Neutrophil (primary cell): ENCODE measurements at regions not wholly inside any gene's neighbourhood (a gene's known extent, or its start where the extent isn't known, plus 50 kb on each side); places are given as distances from the start of the nearest gene placed in this dataset.

Source experiments
- H3K27ac ChIP-seq: fragments of 200-600 bp; sonication (generic); 2 replicates; pipeline ENCODE4 v1.5.1; 2016; ENCODE audit warnings: mild to moderate bottlenecking, moderate library complexity
- H3K27me3 ChIP-seq: fragments of 200-600 bp; sonication (generic); 2 replicates; pipeline ENCODE4 v1.6.0; 2016; ENCODE audit warnings: mild to moderate bottlenecking
- H3K36me3 ChIP-seq: fragments of 200-600 bp; sonication (generic); 2 replicates; pipeline ENCODE4 v1.5.1; 2017
- H3K4me1 ChIP-seq, 2 experiments: fragments of 200-600 bp in 1 of 2; sonication (generic) in 1 of 2; 1 replicate in 1 of 2; 2 replicates in 1 of 2; pipeline versions ENCODE4 v1.5.1 to v1.6.1; 2013 to 2016; ENCODE audit warnings: low read depth in 1 of 2, low read length in 1 of 2, mild to moderate bottlenecking in 1 of 2, moderate library complexity in 1 of 2; ENCODE audit not compliant: control insufficient read depth in 1 of 2, insufficient read depth in 1 of 2
- H3K4me3 ChIP-seq, 2 experiments: fragments of 200-600 bp in 1 of 2; sonication (generic) in 1 of 2; 1 replicate in 1 of 2; 2 replicates in 1 of 2; pipeline ENCODE4 v1.5.1; 2013 to 2016; ENCODE audit warnings: low read depth in 1 of 2, low read length in 1 of 2, mild to moderate bottlenecking in 1 of 2, moderate library complexity in 1 of 2
- H3K9me3 ChIP-seq: fragments of 200-600 bp; sonication (generic); 2 replicates; pipeline ENCODE4 v1.5.1; 2016
- CTCF ChIP-seq: fragments of 200-600 bp; sonication (generic); IDR thresholded peaks from 2 replicates; pipeline ENCODE4 v1.5.1; 2016; ENCODE audit warnings: antibody characterized with exemption

- Histone ChIP-seq H3K4me3 (no peak overlapping the region), H3K9me3 (no peaks in the 10 kb centered on the region), H3K27me3 (no peaks in the 10 kb centered on the region), H3K27ac (no peak overlapping the region), H3K36me3 (no peaks in the 10 kb centered on the region), H3K4me1 (no peaks in the 10 kb centered on the region)
- TF ChIP-seq CTCF, result no peak
Observed at GRCh38 chr5:164353155-164353554, 847.7 kb downstream of the MAT2B start.

- H3K9me3 ChIP-seq, result no peaks in the 10 kb centered on the region
- no peak overlapping the region for H3K4me3 ChIP-seq
- TF ChIP-seq CTCF, result no peak
- no peak overlapping the region for H3K27ac ChIP-seq
- no peaks in the 10 kb centered on the region for H3K27me3 ChIP-seq
- H3K36me3 ChIP-seq, result no peaks in the 10 kb centered on the region
- no peaks in the 10 kb centered on the region for H3K4me1 ChIP-seq
Observed at GRCh38 chr5:164354139-164354751, 848.8 kb downstream of the MAT2B start.

GRCh38 chr5:164355267-164355830 lies 849.9 kb downstream of the MAT2B start:
- no peaks in the 10 kb centered on the region for H3K4me1 ChIP-seq
- H3K27ac ChIP-seq, result no peak overlapping the region
- H3K27me3 ChIP-seq, result no peaks in the 10 kb centered on the region
- H3K9me3 ChIP-seq, result no peaks in the 10 kb centered on the region
- TF ChIP-seq CTCF, result no peak
- no peak overlapping the region for H3K4me3 ChIP-seq
- H3K36me3 ChIP-seq, result no peaks in the 10 kb centered on the region

GRCh38 chr5:164356790-164357189 lies 851.4 kb downstream of the MAT2B start:
- H3K4me1 ChIP-seq, result no peaks in the 10 kb centered on the region
- H3K4me3 ChIP-seq, result no peak overlapping the region
- no peaks in the 10 kb centered on the region for H3K27me3 ChIP-seq
- TF ChIP-seq CTCF, result no peak
- H3K27ac ChIP-seq, result no peak overlapping the region
- H3K36me3 ChIP-seq, result no peaks in the 10 kb centered on the region
- no peaks in the 10 kb centered on the region for H3K9me3 ChIP-seq

GRCh38 chr5:164357395-164358033 lies 852.1 kb downstream of the MAT2B start:
- Histone ChIP-seq H3K36me3 (no peaks in the 10 kb centered on the region), H3K4me1 (no peaks in the 10 kb centered on the region), H3K4me3 (no peak overlapping the region), H3K27ac (no peak overlapping the region), H3K9me3 (no peaks in the 10 kb centered on the region), H3K27me3 (no peaks in the 10 kb centered on the region)
- TF ChIP-seq CTCF, result no peak
